ENCODE measurements at regions not wholly inside any gene's neighbourhood (a gene's known extent, or its start where the extent isn't known, plus 50 kb on each side); places are given as distances from the start of the nearest gene placed in this dataset.

- no peak overlapping the region for H3K27ac Mint-ChIP-seq (ENCODE audit: unreplicated experiment)
- TF ChIP-seq CTCF (IDR thresholded peaks at IDR 0.05; ENCODE audit: partially characterized antibody, unreplicated experiment) = no peak
- H3K9me3 Mint-ChIP-seq (ENCODE audit: unreplicated experiment) = peaks cover 6% of the 10 kb centered on the region
- H3K4me1 Mint-ChIP-seq (ENCODE audit: low read depth, unreplicated experiment) = no peaks in the 10 kb centered on the region
- no peak for DNase-seq
- no peaks in the 10 kb centered on the region for H3K36me3 Mint-ChIP-seq (ENCODE audit: unreplicated experiment)
- no peak overlapping the region for H3K4me3 Mint-ChIP-seq (ENCODE audit: unreplicated experiment)
- no peaks in the 10 kb centered on the region for H3K27me3 Mint-ChIP-seq (ENCODE audit: unreplicated experiment)
Measured at GRCh38 chr5:109486200-109486804, 76.5 kb upstream of the PJA2 start.

- DNase-seq = no peak
- H3K27me3 Mint-ChIP-seq (ENCODE audit: unreplicated experiment) = no peaks in the 10 kb centered on the region
- peaks cover 6% of the 10 kb centered on the region for H3K9me3 Mint-ChIP-seq (ENCODE audit: unreplicated experiment)
- H3K36me3 Mint-ChIP-seq (ENCODE audit: unreplicated experiment) = no peaks in the 10 kb centered on the region
- no peak for TF ChIP-seq CTCF (IDR thresholded peaks at IDR 0.05; ENCODE audit: partially characterized antibody, unreplicated experiment)
- peaks cover 2% of the 10 kb centered on the region for H3K4me1 Mint-ChIP-seq (ENCODE audit: low read depth, unreplicated experiment)
- no peak overlapping the region for H3K4me3 Mint-ChIP-seq (ENCODE audit: unreplicated experiment)
- H3K27ac Mint-ChIP-seq (ENCODE audit: unreplicated experiment) = no peak overlapping the region
Measured at GRCh38 chr5:109485030-109485429, 75.3 kb upstream of the PJA2 start.

- Mint-ChIP-seq H3K27me3 (ENCODE audit: unreplicated experiment) (no peaks in the 10 kb centered on the region), H3K4me3 (ENCODE audit: unreplicated experiment) (no peak overlapping the region), H3K36me3 (ENCODE audit: unreplicated experiment) (no peaks in the 10 kb centered on the region), H3K4me1 (ENCODE audit: low read depth, unreplicated experiment) (peaks cover 2% of the 10 kb centered on the region), H3K9me3 (ENCODE audit: unreplicated experiment) (peaks cover 6% of the 10 kb centered on the region), H3K27ac (ENCODE audit: unreplicated experiment) (no peak overlapping the region)
- no peak for TF ChIP-seq CTCF (IDR thresholded peaks at IDR 0.05; ENCODE audit: partially characterized antibody, unreplicated experiment)
- DNase-seq = no peak
Measured at GRCh38 chr5:109484597-109484996, 74.8 kb upstream of the PJA2 start.

- peaks cover 2% of the 10 kb centered on the region for H3K4me1 Mint-ChIP-seq (ENCODE audit: low read depth, unreplicated experiment)
- peaks cover 4% of the 10 kb centered on the region for H3K9me3 Mint-ChIP-seq (ENCODE audit: unreplicated experiment)
- TF ChIP-seq CTCF (IDR thresholded peaks at IDR 0.05; ENCODE audit: partially characterized antibody, unreplicated experiment) = no peak
- H3K27ac Mint-ChIP-seq (ENCODE audit: unreplicated experiment) = no peak overlapping the region
- H3K4me3 Mint-ChIP-seq (ENCODE audit: unreplicated experiment) = no peak overlapping the region
- no peaks in the 10 kb centered on the region for H3K27me3 Mint-ChIP-seq (ENCODE audit: unreplicated experiment)
- no peaks in the 10 kb centered on the region for H3K36me3 Mint-ChIP-seq (ENCODE audit: unreplicated experiment)
- no peak for DNase-seq
Measured at GRCh38 chr5:109483395-109483971, 73.7 kb upstream of the PJA2 start.

GRCh38 chr5:109482748-109483147 is 73.0 kb upstream of the PJA2 start:
- Mint-ChIP-seq H3K36me3 (ENCODE audit: unreplicated experiment) (no peaks in the 10 kb centered on the region), H3K27ac (ENCODE audit: unreplicated experiment) (no peak overlapping the region), H3K9me3 (ENCODE audit: unreplicated experiment) (peaks cover 2% of the 10 kb centered on the region), H3K4me1 (ENCODE audit: low read depth, unreplicated experiment) (peaks cover 2% of the 10 kb centered on the region), H3K27me3 (ENCODE audit: unreplicated experiment) (no peaks in the 10 kb centered on the region), H3K4me3 (ENCODE audit: unreplicated experiment) (no peak overlapping the region)
- no peak for DNase-seq
- no peak for TF ChIP-seq CTCF (IDR thresholded peaks at IDR 0.05; ENCODE audit: partially characterized antibody, unreplicated experiment)
